Astrocyte (in vitro differentiated cells and primary cell): ENCODE measurements at regions not wholly inside any gene's neighbourhood (a gene's known extent, or its start where the extent isn't known, plus 50 kb on each side); places are given as distances from the start of the nearest gene placed in this dataset. TPM values are rescaled to one million over a fixed set of nuclear protein-coding genes. Genes with fewer than 3 reads are reported as not detected.

Experiments
- DNase-seq: peaks from one replicate; pipeline ENCODE4 v3.0.0-alpha.2; 2010; ENCODE audit warnings: low read depth
- FAIRE-seq: peaks from 2 replicates; lab custom pipeline; 2011; peaks lifted over from hg19 to GRCh38; lab: Jason Lieb, UNC
- H2AFZ ChIP-seq: 2 replicates; pipeline ENCODE4 v1.6.0; 2012; ENCODE audit warnings: low read depth, low read length, inconsistent platforms
- H3K27ac ChIP-seq: 2 replicates; pipeline ENCODE4 v1.5.1; 2011; ENCODE audit warnings: low read depth, low read length, inconsistent platforms
- H3K27me3 ChIP-seq: 2 replicates; pipeline ENCODE4 v1.6.0; 2011; ENCODE audit warnings: low read length, inconsistent platforms; ENCODE audit not compliant: insufficient read depth
- H3K36me3 ChIP-seq: 2 replicates; pipeline ENCODE4 v1.5.1; 2011; ENCODE audit warnings: low read length, inconsistent platforms; ENCODE audit not compliant: insufficient read depth
- H3K4me1 ChIP-seq: 2 replicates; pipeline ENCODE4 v1.5.1; 2011; ENCODE audit warnings: low read length, inconsistent platforms; ENCODE audit not compliant: insufficient read depth
- H3K4me2 ChIP-seq: 2 replicates; pipeline ENCODE4 v1.6.0; 2012; ENCODE audit warnings: low read length, inconsistent platforms
- H3K4me3 ChIP-seq: 2 replicates; pipeline ENCODE4 v1.5.1; 2011; ENCODE audit warnings: low read depth, mild to moderate bottlenecking, low read length, inconsistent platforms; ENCODE audit not compliant: insufficient read depth
- H3K79me2 ChIP-seq: 2 replicates; pipeline ENCODE4 v1.6.0; 2012; ENCODE audit warnings: mild to moderate bottlenecking, low read length, inconsistent platforms; ENCODE audit not compliant: insufficient read depth
- H3K9ac ChIP-seq: 2 replicates; pipeline ENCODE4 v1.6.0; 2012; ENCODE audit warnings: mild to moderate bottlenecking, low read length, inconsistent platforms
- H3K9me3 ChIP-seq: 2 replicates; pipeline ENCODE4 v1.5.1; 2012; ENCODE audit warnings: low read depth, mild to moderate bottlenecking, low read length, inconsistent platforms; ENCODE audit not compliant: insufficient read depth
- H4K20me1 ChIP-seq: 2 replicates; pipeline ENCODE4 v1.6.0; 2012; ENCODE audit warnings: low read length, inconsistent platforms; ENCODE audit not compliant: insufficient read depth
- H3K27ac Mint-ChIP-seq: one replicate; pipeline ENCODE4 v1.8.0; 2021; ENCODE audit warnings: mild to moderate bottlenecking, mixed read lengths; ENCODE audit not compliant: unreplicated experiment
- H3K27me3 Mint-ChIP-seq: one replicate; pipeline ENCODE4 v1.8.0; 2021; ENCODE audit warnings: low read depth, mixed read lengths; ENCODE audit not compliant: unreplicated experiment
- H3K36me3 Mint-ChIP-seq: one replicate; pipeline ENCODE4 v1.8.0; 2021; ENCODE audit warnings: low read depth, mixed read lengths; ENCODE audit not compliant: unreplicated experiment
- H3K4me1 Mint-ChIP-seq: one replicate; pipeline ENCODE4 v1.8.0; 2021; ENCODE audit warnings: low read depth, mixed read lengths; ENCODE audit not compliant: unreplicated experiment
- H3K4me3 Mint-ChIP-seq: one replicate; pipeline ENCODE4 v1.8.0; 2021; ENCODE audit warnings: mild to moderate bottlenecking, moderate library complexity, mixed read lengths; ENCODE audit not compliant: unreplicated experiment
- H3K9me3 Mint-ChIP-seq: one replicate; pipeline ENCODE4 v1.8.0; 2021; ENCODE audit warnings: mild to moderate bottlenecking, mixed read lengths; ENCODE audit not compliant: unreplicated experiment
- EZH2 ChIP-seq: IDR thresholded peaks from 2 replicates; pipeline ENCODE4 v1.6.1; 2012; ENCODE audit warnings: mild to moderate bottlenecking, low read length, inconsistent platforms; ENCODE audit not compliant: insufficient read depth
- microRNA-seq: library from miRNA; unstranded; fragments of <30 nt; microRNA quantifications from one replicate; pipeline ENCODE4 v1.2.0, GENCODE V29; 2020
- TF ChIP-seq, protein P1 (sequence below): IDR thresholded peaks from 2 replicates; pipeline ENCODE4 v1.5.1; 2011; ENCODE audit warnings: low read depth, mild to moderate bottlenecking, inconsistent platforms, low read length, moderate library complexity; ENCODE audit not compliant: insufficient read depth

DNA sequence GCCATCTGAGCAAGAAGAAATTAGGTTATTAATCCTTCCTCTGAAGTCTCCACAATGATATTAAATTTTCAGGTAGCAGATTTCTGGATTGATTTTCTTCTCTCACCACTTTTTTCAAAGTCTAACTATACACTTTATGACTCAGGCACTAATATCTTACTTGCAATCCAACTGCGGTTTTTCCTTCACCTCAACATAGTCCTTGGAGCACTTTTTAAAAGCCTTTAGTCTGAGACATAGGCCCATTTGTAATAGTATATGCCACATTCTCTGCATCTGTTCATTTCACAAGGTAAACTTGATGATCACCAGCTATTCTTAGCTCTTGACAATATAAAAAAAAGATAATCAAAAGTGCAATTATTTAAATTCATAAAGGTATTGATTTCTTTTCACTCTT lies 55.9 kb upstream of the EDNRA start:
- Histone ChIP-seq H3K4me3 (no peak overlapping the region), H4K20me1 (no peaks in the 10 kb centered on the region), H3K9ac (no peak overlapping the region), H3K27me3 (no peaks in the 10 kb centered on the region), H3K36me3 (no peaks in the 10 kb centered on the region), H3K4me1 (no peaks in the 10 kb centered on the region), H3K79me2 (no peaks in the 10 kb centered on the region), H2AFZ (no peak overlapping the region), H3K9me3 (no peaks in the 10 kb centered on the region), H3K4me2 (no peak overlapping the region), H3K27ac (no peak overlapping the region)
- FAIRE-seq = no peak
- DNase-seq = peak; percentile 42
- H3K36me3 Mint-ChIP-seq = no peaks in the 10 kb centered on the region
- H3K27me3 Mint-ChIP-seq = no peaks in the 10 kb centered on the region
- no peak overlapping the region for H3K27ac Mint-ChIP-seq
- TF ChIP-seq, protein P1, sequence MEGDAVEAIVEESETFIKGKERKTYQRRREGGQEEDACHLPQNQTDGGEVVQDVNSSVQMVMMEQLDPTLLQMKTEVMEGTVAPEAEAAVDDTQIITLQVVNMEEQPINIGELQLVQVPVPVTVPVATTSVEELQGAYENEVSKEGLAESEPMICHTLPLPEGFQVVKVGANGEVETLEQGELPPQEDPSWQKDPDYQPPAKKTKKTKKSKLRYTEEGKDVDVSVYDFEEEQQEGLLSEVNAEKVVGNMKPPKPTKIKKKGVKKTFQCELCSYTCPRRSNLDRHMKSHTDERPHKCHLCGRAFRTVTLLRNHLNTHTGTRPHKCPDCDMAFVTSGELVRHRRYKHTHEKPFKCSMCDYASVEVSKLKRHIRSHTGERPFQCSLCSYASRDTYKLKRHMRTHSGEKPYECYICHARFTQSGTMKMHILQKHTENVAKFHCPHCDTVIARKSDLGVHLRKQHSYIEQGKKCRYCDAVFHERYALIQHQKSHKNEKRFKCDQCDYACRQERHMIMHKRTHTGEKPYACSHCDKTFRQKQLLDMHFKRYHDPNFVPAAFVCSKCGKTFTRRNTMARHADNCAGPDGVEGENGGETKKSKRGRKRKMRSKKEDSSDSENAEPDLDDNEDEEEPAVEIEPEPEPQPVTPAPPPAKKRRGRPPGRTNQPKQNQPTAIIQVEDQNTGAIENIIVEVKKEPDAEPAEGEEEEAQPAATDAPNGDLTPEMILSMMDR = no peak
- no peak for TF ChIP-seq EZH2
- H3K9me3 Mint-ChIP-seq = no peaks in the 10 kb centered on the region
- no peaks in the 10 kb centered on the region for H3K4me1 Mint-ChIP-seq
- H3K4me3 Mint-ChIP-seq = no peak overlapping the region

DNA sequence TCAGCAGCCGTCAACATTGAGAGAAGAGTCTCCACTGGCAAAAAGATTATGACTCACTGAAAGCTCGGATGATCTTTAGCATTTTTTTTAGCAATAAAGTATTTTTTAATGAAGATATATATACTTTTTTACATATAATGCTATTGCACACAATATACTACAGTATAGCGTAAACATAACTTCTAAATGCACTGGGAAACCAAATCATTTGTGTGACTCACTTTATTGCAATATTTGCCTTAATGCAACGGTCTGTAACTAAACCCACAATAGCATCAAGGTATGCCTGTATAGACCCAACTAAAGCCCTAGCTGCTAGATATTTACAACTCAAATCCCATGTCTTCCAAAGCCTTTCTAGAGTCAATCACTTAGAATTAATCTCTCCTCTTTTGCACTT lies 52.3 kb upstream of the EDNRA start:
- H3K9me3 ChIP-seq = no peaks in the 10 kb centered on the region
- H3K4me3 ChIP-seq = no peak overlapping the region
- no peaks in the 10 kb centered on the region for H3K36me3 Mint-ChIP-seq
- H2AFZ ChIP-seq = no peak overlapping the region
- FAIRE-seq = no peak
- no peak overlapping the region for H3K9ac ChIP-seq
- no peak for TF ChIP-seq EZH2
- TF ChIP-seq, protein P1 = no peak
- no peak for DNase-seq
- no peaks in the 10 kb centered on the region for H3K27me3 Mint-ChIP-seq
- H3K27me3 ChIP-seq = no peaks in the 10 kb centered on the region
- no peaks in the 10 kb centered on the region for H3K4me1 Mint-ChIP-seq
- no peak overlapping the region for H3K27ac ChIP-seq
- H3K4me1 ChIP-seq = no peaks in the 10 kb centered on the region
- no peaks in the 10 kb centered on the region for H4K20me1 ChIP-seq
- no peaks in the 10 kb centered on the region for H3K36me3 ChIP-seq
- no peaks in the 10 kb centered on the region for H3K79me2 ChIP-seq
- peaks cover 3% of the 10 kb centered on the region for H3K9me3 Mint-ChIP-seq
- H3K4me3 Mint-ChIP-seq = no peak overlapping the region
- no peak overlapping the region for H3K4me2 ChIP-seq
- no peak overlapping the region for H3K27ac Mint-ChIP-seq

DNA sequence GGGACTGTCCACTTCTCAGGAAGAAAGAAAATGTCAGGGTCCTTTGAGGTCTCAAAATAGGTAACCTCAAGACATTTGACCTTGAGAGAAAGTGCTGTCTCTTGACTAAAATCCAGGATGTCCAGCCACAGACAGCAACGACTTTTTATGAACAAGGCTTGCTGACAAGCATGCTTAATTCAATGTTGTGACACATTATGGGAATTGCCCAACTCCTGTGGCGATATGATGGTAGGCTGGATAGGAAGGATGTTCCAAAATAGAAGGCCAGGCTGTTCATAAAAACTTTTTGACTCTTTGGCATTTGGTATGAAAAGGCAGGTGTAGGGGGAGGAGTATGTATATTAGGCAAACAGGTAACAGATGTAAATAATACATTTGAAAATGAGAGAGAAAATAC lies 50.8 kb upstream of the EDNRA start:
- Mint-ChIP-seq H3K36me3 (no peaks in the 10 kb centered on the region), H3K9me3 (peaks cover 3% of the 10 kb centered on the region), H3K4me3 (no peak overlapping the region), H3K27me3 (no peaks in the 10 kb centered on the region), H3K27ac (no peak overlapping the region), H3K4me1 (peaks cover 4% of the 10 kb centered on the region)
- Histone ChIP-seq H3K4me2 (no peak overlapping the region), H2AFZ (no peak overlapping the region), H3K36me3 (no peaks in the 10 kb centered on the region), H3K9ac (no peak overlapping the region), H3K9me3 (no peaks in the 10 kb centered on the region), H3K79me2 (no peaks in the 10 kb centered on the region), H3K27me3 (no peaks in the 10 kb centered on the region), H3K4me1 (no peaks in the 10 kb centered on the region), H3K4me3 (no peak overlapping the region), H4K20me1 (no peaks in the 10 kb centered on the region), H3K27ac (no peak overlapping the region)
- DNase-seq = no peak
- FAIRE-seq = no peak
- no peak for TF ChIP-seq EZH2
- TF ChIP-seq, protein P1 = no peak

Small RNAs in the stretch of these regions (microRNA-seq; reads per million reads assigned to microRNA genes)
- not detected for gene MIR548G
